CD4-positive, alpha-beta memory T cell (primary cell): ENCODE measurements at regions not wholly inside any gene's neighbourhood (a gene's known extent, or its start where the extent isn't known, plus 50 kb on each side); places are given as distances from the start of the nearest gene placed in this dataset.

Experiments used
- CTCF ChIA-PET: fragments of 350-600 bp; sonication (Branson Sonifier 250); formaldehyde crosslinking; loops from one replicate; lab custom pipeline; 2021; ENCODE audit warnings: inconsistent platforms; ENCODE audit not compliant: partially characterized antibody; lab: Charles Lee
- POLR2A ChIA-PET: fragments of 350-600 bp; sonication (Branson Sonifier 250); formaldehyde crosslinking; loops from one replicate; lab custom pipeline; 2021; ENCODE audit not compliant: partially characterized antibody; lab: Charles Lee
- DNase-seq, 5 donors: peaks; one replicate each; pipeline versions ENCODE4 v3.0.0 to v3.0.0-alpha.2; 2020 to 2022; ENCODE audit warnings: mixed read lengths in 1 of 5
- H3K27ac ChIP-seq: one replicate; pipeline ENCODE4 v1.7.0; 2013; ENCODE audit warnings: low read depth, low read length
- H3K27me3 ChIP-seq: 2 replicates; pipeline ENCODE4 v1.7.0; 2013; ENCODE audit warnings: mild to moderate bottlenecking, low read length, moderate library complexity; ENCODE audit not compliant: insufficient read depth
- H3K36me3 ChIP-seq: 2 replicates; pipeline ENCODE4 v1.7.0; 2013; ENCODE audit warnings: mild to moderate bottlenecking, low read length, moderate library complexity; ENCODE audit not compliant: insufficient read depth
- H3K4me1 ChIP-seq: 2 replicates; pipeline ENCODE4 v1.7.0; 2013; ENCODE audit warnings: mild to moderate bottlenecking, low read length, moderate library complexity; ENCODE audit not compliant: insufficient read depth
- H3K4me3 ChIP-seq, 2 donors: one replicate each; pipeline ENCODE4 v1.7.0; 2013; ENCODE audit warnings: low read length in 2 of 2, mild to moderate bottlenecking in 1 of 2
- H3K9me3 ChIP-seq, 2 donors: one replicate each; pipeline ENCODE4 v1.7.0; 2013; ENCODE audit warnings: low read length in 2 of 2, control low read depth in 1 of 2; ENCODE audit not compliant: control insufficient read depth in 1 of 2
- H3K27ac Mint-ChIP-seq, 7 donors: one replicate each; pipeline ENCODE4 v1.8.0; 2020 to 2021; ENCODE audit warnings: mixed read lengths in 7 of 7, mild to moderate bottlenecking in 6 of 7, inconsistent platforms in 3 of 7, moderate library complexity in 3 of 7
- H3K27me3 Mint-ChIP-seq, 2 donors: one replicate each; pipeline ENCODE4 v1.8.0; 2020 to 2021; ENCODE audit warnings: mixed read lengths in 2 of 2
- H3K36me3 Mint-ChIP-seq, 2 donors: one replicate each; pipeline ENCODE4 v1.8.0; 2020 to 2021; ENCODE audit warnings: mixed read lengths in 2 of 2, inconsistent platforms in 1 of 2, mild to moderate bottlenecking in 1 of 2
- H3K4me1 Mint-ChIP-seq, 4 donors: one replicate each; pipeline ENCODE4 v1.8.0; 2020 to 2021; ENCODE audit warnings: mixed read lengths in 4 of 4, mild to moderate bottlenecking in 1 of 4
- H3K4me3 Mint-ChIP-seq, 8 donors: one replicate each; pipeline ENCODE4 v1.8.0; 2020 to 2021; ENCODE audit warnings: mixed read lengths in 8 of 8, mild to moderate bottlenecking in 7 of 8, moderate library complexity in 6 of 8, inconsistent platforms in 3 of 8
- H3K9me3 Mint-ChIP-seq, 8 donors: one replicate each; pipeline ENCODE4 v1.8.0; 2020 to 2021; ENCODE audit warnings: mixed read lengths in 8 of 8, mild to moderate bottlenecking in 5 of 8, inconsistent platforms in 3 of 8, moderate library complexity in 1 of 8
- intact Hi-C: fragments of 100-400 bp; cut with micrococcal nuclease; formaldehyde crosslinking; loops from one replicate; pipeline ENCODE4 v1.15.1; 2023

DNA sequence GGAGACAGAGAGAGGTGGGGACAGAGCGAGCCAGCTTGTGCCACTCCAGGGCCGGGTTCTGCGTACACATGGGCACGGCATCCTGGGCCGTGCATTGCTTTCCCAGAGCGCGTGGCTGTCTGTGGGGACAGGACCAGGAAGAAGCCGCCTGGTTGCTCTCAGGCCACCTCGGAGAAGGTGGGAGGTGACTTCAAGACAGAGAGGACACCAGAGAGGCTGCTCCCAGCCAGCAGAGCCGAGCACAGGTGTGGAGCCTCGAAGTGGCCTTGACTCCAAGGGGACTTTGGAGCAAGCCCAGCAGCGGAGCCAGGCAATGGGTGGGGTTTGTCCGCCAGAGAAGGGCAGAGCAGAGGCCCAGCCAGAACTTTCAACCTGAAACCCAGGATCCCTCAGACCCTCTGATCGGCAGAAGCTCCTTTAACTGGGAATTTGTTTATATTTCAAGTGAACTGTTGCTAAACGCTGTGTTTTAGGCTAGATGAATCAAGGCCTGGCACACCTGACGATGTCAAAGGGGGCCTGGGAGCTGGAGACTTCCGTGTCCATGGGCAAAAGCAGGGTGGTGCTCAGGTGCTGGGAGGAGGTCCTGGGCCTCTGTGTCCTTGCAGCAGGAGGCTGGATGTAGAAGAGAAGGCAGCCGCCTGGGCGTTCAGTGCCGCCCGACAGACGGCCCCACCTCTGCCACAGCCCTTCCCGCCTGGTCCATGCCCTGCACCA, 262.1 kb downstream of the DLL1 start:
- Mint-ChIP-seq H3K27me3 (peaks cover 2 to 4% of the 10 kb centered on the region in 2 donors), H3K27ac (no peak overlapping the region), H3K4me1 (peaks cover 0 to 7% (median 0%) of the 10 kb centered on the region in 4 donors), H3K4me3 (no peak overlapping the region), H3K9me3 (peaks cover 0 to 9% (median 5%) of the 10 kb centered on the region in 8 donors), H3K36me3 (no peaks in the 10 kb centered on the region)
- H3K36me3 ChIP-seq: no peaks in the 10 kb centered on the region
- no peak overlapping the region for H3K4me3 ChIP-seq
- CTCF ChIA-PET: no interaction called here
- POLR2A ChIA-PET: no interaction called here
- H3K9me3 ChIP-seq: no peaks in the 10 kb centered on the region
- intact Hi-C loops: no loop called here
- no peak for DNase-seq
- no peaks in the 10 kb centered on the region for H3K4me1 ChIP-seq
- H3K27ac ChIP-seq: no peak overlapping the region
- no peaks in the 10 kb centered on the region for H3K27me3 ChIP-seq

GRCh38 chr6:170027647-170028043, 263.2 kb downstream of the DLL1 start:
- no peaks in the 10 kb centered on the region for H3K27me3 ChIP-seq
- H3K4me3 Mint-ChIP-seq: no peak overlapping the region
- intact Hi-C loops: no loop called here
- H3K9me3 Mint-ChIP-seq: peaks cover 0 to 3% (median 0%) of the 10 kb centered on the region in 8 donors
- ChIA-PET POLR2A (no interaction called here), CTCF (no interaction called here)
- no peak overlapping the region for H3K27ac ChIP-seq
- H3K36me3 ChIP-seq: no peaks in the 10 kb centered on the region
- H3K36me3 Mint-ChIP-seq: no peaks in the 10 kb centered on the region
- H3K4me1 ChIP-seq: no peaks in the 10 kb centered on the region
- no peak for DNase-seq
- H3K27me3 Mint-ChIP-seq: peaks cover 2 to 4% of the 10 kb centered on the region in 2 donors
- H3K27ac Mint-ChIP-seq: peak overlapping the region in 1 of 7 donors; percentile 68
- no peak overlapping the region for H3K4me3 ChIP-seq
- peaks cover 0 to 7% (median 0%) of the 10 kb centered on the region in 4 donors for H3K4me1 Mint-ChIP-seq
- no peaks in the 10 kb centered on the region for H3K9me3 ChIP-seq

DNA sequence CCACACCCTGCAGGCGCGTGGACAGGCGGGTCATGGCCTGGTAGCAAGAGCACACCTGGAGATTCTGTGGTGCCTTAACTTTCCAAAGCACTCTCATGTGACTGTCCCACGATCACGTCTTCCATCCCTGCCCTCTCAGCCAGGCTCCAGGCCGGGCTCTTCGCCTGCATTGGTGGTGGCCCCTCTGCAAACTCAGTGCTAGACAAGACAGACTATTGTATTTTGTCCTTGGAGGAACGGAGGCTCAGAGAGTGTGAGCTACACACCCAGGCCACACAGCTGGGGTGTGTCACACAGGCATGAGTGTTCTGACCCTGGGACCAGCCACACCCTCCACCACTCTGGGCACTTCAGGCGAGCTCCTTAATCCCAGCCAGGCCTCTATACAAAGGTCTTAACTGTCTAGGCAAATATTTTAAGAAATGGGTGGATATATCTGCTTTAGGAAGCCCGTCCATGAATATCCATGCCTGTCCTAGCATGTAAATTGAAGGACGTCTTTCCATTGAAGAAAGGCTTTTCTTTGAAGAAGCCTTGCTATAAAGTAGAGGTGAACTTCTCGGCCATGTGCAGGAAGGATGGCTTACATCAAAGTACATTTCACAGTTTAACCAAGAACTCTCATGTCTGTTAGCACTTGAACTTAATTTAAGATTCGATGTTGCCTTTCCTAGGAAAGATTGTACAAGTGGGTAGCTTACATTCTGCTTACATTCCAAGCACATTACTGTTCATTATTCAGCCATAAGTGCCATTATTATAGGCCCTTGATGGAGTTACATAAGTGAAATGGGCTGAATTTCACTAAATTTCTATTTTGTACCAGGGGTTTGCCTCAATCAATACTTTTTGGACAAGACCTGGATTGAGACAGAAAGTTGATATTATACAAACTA, 263.9 kb downstream of the DLL1 start:
- intact Hi-C loops: no loop called here
- H3K4me3 ChIP-seq: no peak overlapping the region
- H3K36me3 ChIP-seq: no peaks in the 10 kb centered on the region
- no peak overlapping the region for H3K27ac ChIP-seq
- DNase-seq: no peak
- Mint-ChIP-seq H3K4me3 (no peak overlapping the region), H3K27ac (no peak overlapping the region), H3K9me3 (peaks cover 0 to 3% (median 0%) of the 10 kb centered on the region in 8 donors), H3K4me1 (peaks cover 0 to 7% (median 0%) of the 10 kb centered on the region in 4 donors), H3K36me3 (no peaks in the 10 kb centered on the region), H3K27me3 (peaks cover 2 to 6% of the 10 kb centered on the region in 2 donors)
- no peaks in the 10 kb centered on the region for H3K27me3 ChIP-seq
- ChIA-PET CTCF (no interaction called here), POLR2A (no interaction called here)
- no peaks in the 10 kb centered on the region for H3K9me3 ChIP-seq
- H3K4me1 ChIP-seq: no peaks in the 10 kb centered on the region

GRCh38 chr6:170025935-170026750, 264.7 kb downstream of the DLL1 start:
- DNase-seq: no peak
- Mint-ChIP-seq H3K36me3 (no peaks in the 10 kb centered on the region), H3K4me1 (peaks cover 0 to 7% (median 0%) of the 10 kb centered on the region in 4 donors), H3K4me3 (peak overlapping the region in 1 of 8 donors; percentile 20), H3K9me3 (peaks cover 0 to 3% (median 0%) of the 10 kb centered on the region in 8 donors), H3K27me3 (peaks cover 2 to 11% of the 10 kb centered on the region in 2 donors), H3K27ac (no peak overlapping the region)
- H3K9me3 ChIP-seq: no peaks in the 10 kb centered on the region
- ChIA-PET POLR2A (no interaction called here), CTCF (no interaction called here)
- no peak overlapping the region for H3K27ac ChIP-seq
- H3K27me3 ChIP-seq: no peaks in the 10 kb centered on the region
- no peaks in the 10 kb centered on the region for H3K4me1 ChIP-seq
- no peak overlapping the region for H3K4me3 ChIP-seq
- intact Hi-C loops: no loop called here
- H3K36me3 ChIP-seq: no peaks in the 10 kb centered on the region

- no peaks in the 10 kb centered on the region for H3K36me3 ChIP-seq
- ChIA-PET CTCF (no interaction called here), POLR2A (no interaction called here)
- H3K27ac Mint-ChIP-seq: no peak overlapping the region
- H3K27me3 ChIP-seq: no peaks in the 10 kb centered on the region
- H3K4me1 Mint-ChIP-seq: peaks cover 0 to 7% (median 0%) of the 10 kb centered on the region in 4 donors
- H3K27ac ChIP-seq: no peak overlapping the region
- H3K36me3 Mint-ChIP-seq: no peaks in the 10 kb centered on the region
- H3K4me1 ChIP-seq: no peaks in the 10 kb centered on the region
- no peak for DNase-seq
- intact Hi-C loops: no loop called here
- peaks cover 0 to under 1% (median 0%) of the 10 kb centered on the region in 8 donors for H3K9me3 Mint-ChIP-seq
- no peak overlapping the region for H3K4me3 ChIP-seq
- no peak overlapping the region for H3K4me3 Mint-ChIP-seq
- peaks cover 2 to 11% of the 10 kb centered on the region in 2 donors for H3K27me3 Mint-ChIP-seq
- H3K9me3 ChIP-seq: no peaks in the 10 kb centered on the region
Measured at GRCh38 chr6:170025341-170025911, 265.5 kb downstream of the DLL1 start.

- DNase-seq: no peak
- ChIA-PET CTCF (no interaction called here), POLR2A (no interaction called here)
- H3K36me3 Mint-ChIP-seq: no peaks in the 10 kb centered on the region
- H3K27me3 ChIP-seq: no peaks in the 10 kb centered on the region
- no peak overlapping the region for H3K27ac ChIP-seq
- no peak overlapping the region for H3K4me3 Mint-ChIP-seq
- H3K9me3 ChIP-seq: no peaks in the 10 kb centered on the region
- no peaks in the 10 kb centered on the region for H3K9me3 Mint-ChIP-seq
- H3K4me1 Mint-ChIP-seq: peaks cover 0 to 7% (median 0%) of the 10 kb centered on the region in 4 donors
- no peak overlapping the region for H3K27ac Mint-ChIP-seq
- H3K27me3 Mint-ChIP-seq: peaks cover 2 to 11% of the 10 kb centered on the region in 2 donors
- no peaks in the 10 kb centered on the region for H3K36me3 ChIP-seq
- intact Hi-C loops: no loop called here
- no peaks in the 10 kb centered on the region for H3K4me1 ChIP-seq
- no peak overlapping the region for H3K4me3 ChIP-seq
Measured at GRCh38 chr6:170024940-170025339, 265.9 kb downstream of the DLL1 start.
